ENCODE measurements at regions not wholly inside any gene's neighbourhood (a gene's known extent, or its start where the extent isn't known, plus 50 kb on each side); places are given as distances from the start of the nearest gene placed in this dataset.

- no peak for TF ChIP-seq CTCF (IDR thresholded peaks at IDR 0.05)
- TF ChIP-seq POLR2A (IDR thresholded peaks at IDR 0.05): no peak
- no peak for TF ChIP-seq EP300 (IDR thresholded peaks at IDR 0.05)
These were observed 98.2 kb upstream of the CHORDC1 start for GRCh38 chr11:90321018-90321417.
